ENCODE measurements at regions not wholly inside any gene's neighbourhood (a gene's known extent, or its start where the extent isn't known, plus 50 kb on each side); places are given as distances from the start of the nearest gene placed in this dataset.

- TF ChIP-seq CTCF (conservative IDR thresholded peaks at IDR 0.05; ENCODE audit: low read depth in 2 of 2) = no peak
- no peak for TF ChIP-seq EZH2 (IDR thresholded peaks at IDR 0.05; ENCODE audit: low read depth, unreplicated experiment)
Observed at GRCh38 chr15:96213896-96214295, 116.6 kb upstream of the NR2F2 start.
